MCF 10A (cell line): ENCODE measurements at regions not wholly inside any gene's neighbourhood (a gene's known extent, or its start where the extent isn't known, plus 50 kb on each side); places are given as distances from the start of the nearest gene placed in this dataset.
"Not testable (repeated sequence)": the region's sequence is repeated elsewhere in the genome, so short reads cannot be mapped to it uniquely, and the experiment has no call there.

Experiments
- BruUV-seq: library from RNA; stranded (reverse); fragments of 400-500 nt; replicated peaks from 2 replicates; lab custom pipeline; 2021; lab: Mats Ljungman, UMichigan
- CTCF ChIA-PET: fragments of 300-600 bp; sonication (Branson Sonifier 250); formaldehyde crosslinking; extraction: SDS; loops from one replicate; lab custom pipeline; 2021; ENCODE audit warnings: antibody characterized with exemption, inconsistent platforms; lab: Yijun Ruan, JAX
- POLR2A ChIA-PET: fragments of 300-600, 350-650 bp; sonication (Branson Sonifier 250); formaldehyde crosslinking; extraction: SDS; loops from one replicate; lab custom pipeline; 2020; ENCODE audit warnings: antibody characterized with exemption, inconsistent platforms; lab: Yijun Ruan, JAX
- DNase-seq: peaks from one replicate; pipeline ENCODE4 v3.0.0-alpha.2; 2018; ENCODE audit not compliant: unreplicated experiment
- H3K27ac Mint-ChIP-seq: one replicate; pipeline ENCODE4 v1.8.0; 2022; ENCODE audit warnings: mild to moderate bottlenecking, low read depth, mixed read lengths; ENCODE audit not compliant: unreplicated experiment
- H3K27me3 Mint-ChIP-seq: one replicate; pipeline ENCODE4 v1.8.0; 2022; ENCODE audit warnings: mixed read lengths; ENCODE audit not compliant: insufficient read depth, unreplicated experiment
- H3K36me3 Mint-ChIP-seq: one replicate; pipeline ENCODE4 v1.8.0; 2022; ENCODE audit warnings: mild to moderate bottlenecking, moderate library complexity, mixed read lengths; ENCODE audit not compliant: insufficient read depth, unreplicated experiment
- H3K4me1 Mint-ChIP-seq: one replicate; pipeline ENCODE4 v1.8.0; 2022; ENCODE audit warnings: mixed read lengths; ENCODE audit not compliant: insufficient read depth, unreplicated experiment
- H3K4me3 Mint-ChIP-seq: one replicate; pipeline ENCODE4 v1.8.0; 2022; ENCODE audit warnings: mild to moderate bottlenecking, moderate library complexity, mixed read lengths; ENCODE audit not compliant: unreplicated experiment
- H3K9me3 Mint-ChIP-seq: one replicate; pipeline ENCODE4 v1.8.0; 2022; ENCODE audit warnings: mixed read lengths; ENCODE audit not compliant: unreplicated experiment
- intact Hi-C: fragments of 100-400 bp; cut with micrococcal nuclease; formaldehyde crosslinking; loops from 2 replicates; pipeline ENCODE4 v1.14.1; 2022
- TF ChIP-seq, protein P1 (sequence below): fragments of 200-600 bp; IDR thresholded peaks from one replicate; pipeline ENCODE4 v1.8.0; 2022; ENCODE audit warnings: antibody characterized with exemption, mild to moderate bottlenecking; ENCODE audit not compliant: unreplicated experiment

DNA sequence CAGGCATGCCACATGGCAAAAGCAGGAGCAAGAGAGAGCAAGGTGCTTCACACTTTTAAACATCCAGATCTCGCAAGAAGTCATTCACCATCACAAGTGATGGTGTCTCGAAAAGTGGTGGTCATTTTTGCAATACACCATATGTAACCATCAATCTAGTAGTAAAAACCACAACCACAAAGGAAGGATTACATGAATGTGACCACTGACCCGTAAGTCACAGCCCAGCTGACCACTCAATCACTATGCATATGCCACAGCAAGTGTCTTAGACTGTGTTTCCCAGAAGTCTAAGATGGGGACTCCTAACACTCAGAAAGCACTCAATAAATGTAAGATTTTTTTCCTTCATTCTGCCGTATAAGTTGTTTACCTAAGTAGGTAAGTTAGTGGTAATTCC lies 76.9 kb downstream of the FH start:
- no TSS peak for BruUV-seq
- H3K27ac Mint-ChIP-seq = no peak overlapping the region
- no peaks in the 10 kb centered on the region for H3K36me3 Mint-ChIP-seq
- no peaks in the 10 kb centered on the region for H3K27me3 Mint-ChIP-seq
- POLR2A ChIA-PET = no interaction called here
- TF ChIP-seq, protein P1, sequence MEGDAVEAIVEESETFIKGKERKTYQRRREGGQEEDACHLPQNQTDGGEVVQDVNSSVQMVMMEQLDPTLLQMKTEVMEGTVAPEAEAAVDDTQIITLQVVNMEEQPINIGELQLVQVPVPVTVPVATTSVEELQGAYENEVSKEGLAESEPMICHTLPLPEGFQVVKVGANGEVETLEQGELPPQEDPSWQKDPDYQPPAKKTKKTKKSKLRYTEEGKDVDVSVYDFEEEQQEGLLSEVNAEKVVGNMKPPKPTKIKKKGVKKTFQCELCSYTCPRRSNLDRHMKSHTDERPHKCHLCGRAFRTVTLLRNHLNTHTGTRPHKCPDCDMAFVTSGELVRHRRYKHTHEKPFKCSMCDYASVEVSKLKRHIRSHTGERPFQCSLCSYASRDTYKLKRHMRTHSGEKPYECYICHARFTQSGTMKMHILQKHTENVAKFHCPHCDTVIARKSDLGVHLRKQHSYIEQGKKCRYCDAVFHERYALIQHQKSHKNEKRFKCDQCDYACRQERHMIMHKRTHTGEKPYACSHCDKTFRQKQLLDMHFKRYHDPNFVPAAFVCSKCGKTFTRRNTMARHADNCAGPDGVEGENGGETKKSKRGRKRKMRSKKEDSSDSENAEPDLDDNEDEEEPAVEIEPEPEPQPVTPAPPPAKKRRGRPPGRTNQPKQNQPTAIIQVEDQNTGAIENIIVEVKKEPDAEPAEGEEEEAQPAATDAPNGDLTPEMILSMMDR = no peak
- CTCF ChIA-PET = interaction anchor here (0.6 to 1.0 kb wide), 2 partner anchors 43 to 94 kb away, joined by 3 read pairs; no protein-coding TSS in a partner anchor
- no peak for DNase-seq
- H3K9me3 Mint-ChIP-seq = peaks cover 13% of the 10 kb centered on the region
- no peak overlapping the region for H3K4me3 Mint-ChIP-seq
- H3K4me1 Mint-ChIP-seq = peaks cover 5% of the 10 kb centered on the region
- intact Hi-C loops = no loop called here

DNA sequence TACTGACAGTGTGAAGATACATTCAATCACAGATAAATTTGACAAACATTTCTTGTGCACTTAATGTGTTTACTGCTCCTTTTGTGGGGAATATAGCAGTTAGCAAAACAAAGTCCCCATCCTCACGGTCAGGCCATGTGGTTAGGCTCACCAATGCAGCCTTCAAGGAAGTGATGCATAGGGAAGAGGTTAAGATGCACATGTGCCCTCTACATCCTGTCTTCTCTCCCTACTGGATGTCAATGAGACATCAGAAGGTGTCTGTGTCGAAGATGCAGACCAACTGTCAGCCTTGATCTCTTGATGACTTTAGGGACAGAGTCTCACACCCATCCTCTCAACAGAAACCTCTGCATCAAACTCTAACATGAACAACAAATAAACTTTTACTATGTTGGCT lies 78.7 kb downstream of the FH start:
- H3K4me3 Mint-ChIP-seq = no peak overlapping the region
- no peak for DNase-seq
- BruUV-seq = no TSS peak
- CTCF ChIA-PET = no interaction called here
- peaks cover 13% of the 10 kb centered on the region for H3K9me3 Mint-ChIP-seq
- intact Hi-C loops = no loop called here
- no peaks in the 10 kb centered on the region for H3K27me3 Mint-ChIP-seq
- no peak overlapping the region for H3K27ac Mint-ChIP-seq
- no peaks in the 10 kb centered on the region for H3K36me3 Mint-ChIP-seq
- no peaks in the 10 kb centered on the region for H3K4me1 Mint-ChIP-seq
- TF ChIP-seq, protein P1 = no peak
- POLR2A ChIA-PET = no interaction called here

DNA sequence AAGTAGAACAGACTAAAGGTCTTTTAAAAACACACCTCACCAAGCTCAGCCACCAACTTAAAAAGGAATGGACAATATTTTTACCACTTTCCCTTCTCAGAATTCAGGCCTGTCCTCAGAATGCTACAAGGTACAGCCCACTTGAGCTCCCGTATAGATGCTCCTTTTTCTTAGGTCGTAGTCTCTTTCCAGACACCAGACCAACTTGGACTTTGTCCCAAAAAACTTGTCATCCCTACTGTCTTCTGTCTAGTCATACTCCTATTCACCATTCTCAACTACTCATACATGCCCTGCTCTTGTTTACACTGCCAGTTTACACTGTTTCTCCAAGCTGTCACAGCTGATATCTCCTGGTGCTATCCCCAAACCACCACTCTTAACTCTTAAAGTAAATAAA lies 80.9 kb downstream of the FH start:
- intact Hi-C loops, H3K36me3 Mint-ChIP-seq, POLR2A ChIA-PET, H3K4me3 Mint-ChIP-seq, BruUV-seq, H3K27ac Mint-ChIP-seq, H3K27me3 Mint-ChIP-seq, DNase-seq, H3K4me1 Mint-ChIP-seq, H3K9me3 Mint-ChIP-seq: not testable (repeated sequence)
- CTCF ChIA-PET = interaction anchor here (0.6 kb wide), 2 partner anchors 143 to 1435 kb away, joined by 3 read pairs; no protein-coding TSS in a partner anchor

DNA sequence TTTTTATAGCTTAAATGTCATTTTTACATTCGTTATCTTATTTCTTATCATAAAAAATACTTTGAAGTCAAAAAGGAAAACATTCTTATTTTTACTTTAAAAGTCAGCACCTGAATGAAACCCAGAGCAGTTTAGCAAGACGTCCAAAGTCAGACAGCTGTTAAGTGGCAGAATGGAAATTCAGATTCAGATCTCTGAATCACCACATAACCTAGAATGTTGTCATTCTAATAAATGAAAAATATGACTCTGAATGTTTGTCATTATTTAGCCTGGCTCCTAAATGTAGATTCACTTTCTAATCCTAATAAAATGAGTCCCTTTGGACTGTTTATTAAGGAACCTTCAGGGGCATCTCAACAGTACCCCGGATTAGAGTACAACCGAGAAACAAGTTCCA lies 75.2 kb upstream of the RGS7 start:
- TF ChIP-seq, protein P1 = no peak
- no peak overlapping the region for H3K27ac Mint-ChIP-seq
- intact Hi-C loops = no loop called here
- no peak for DNase-seq
- H3K4me3 Mint-ChIP-seq = no peak overlapping the region
- H3K36me3 Mint-ChIP-seq = no peaks in the 10 kb centered on the region
- no peaks in the 10 kb centered on the region for H3K27me3 Mint-ChIP-seq
- H3K9me3 Mint-ChIP-seq = no peaks in the 10 kb centered on the region
- CTCF ChIA-PET = interaction anchor here (1.1 to 1.3 kb wide), 2 partner anchors 53 to 702 kb away, joined by 3 to 4 read pairs; no protein-coding TSS in a partner anchor
- POLR2A ChIA-PET = no interaction called here
- no peaks in the 10 kb centered on the region for H3K4me1 Mint-ChIP-seq
- no TSS peak for BruUV-seq

DNA sequence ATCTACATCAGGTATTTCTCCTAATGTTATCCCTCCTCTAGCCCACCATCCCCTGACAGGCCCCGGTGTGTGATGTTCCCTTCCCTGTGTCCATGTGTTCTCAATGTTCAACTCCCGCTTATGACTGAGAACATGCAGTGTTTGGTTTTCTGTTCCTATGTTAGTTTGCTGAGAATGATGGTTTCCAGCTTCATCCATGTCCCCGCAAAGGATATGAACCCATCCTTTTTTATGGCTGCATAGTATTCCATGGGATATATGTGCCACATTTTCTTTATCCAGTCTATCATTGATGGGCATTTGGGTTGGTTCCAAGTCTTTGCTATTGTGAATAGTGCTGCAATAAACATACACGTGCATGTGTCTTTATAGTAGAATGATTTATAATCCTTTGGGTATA lies 68.1 kb upstream of the RGS7 start:
- H3K36me3 Mint-ChIP-seq, intact Hi-C loops, H3K4me3 Mint-ChIP-seq, H3K4me1 Mint-ChIP-seq, DNase-seq, H3K27ac Mint-ChIP-seq, BruUV-seq, H3K27me3 Mint-ChIP-seq, H3K9me3 Mint-ChIP-seq, POLR2A ChIA-PET: not testable (repeated sequence)
- CTCF ChIA-PET = interaction anchor here (0.6 kb wide), 1 partner anchor 91 kb away, joined by 3 read pairs; no protein-coding TSS in a partner anchor
